ENCODE measurements at regions not wholly inside any gene's neighbourhood (a gene's known extent, or its start where the extent isn't known, plus 50 kb on each side); places are given as distances from the start of the nearest gene placed in this dataset.

GRCh38 chr18:75784390-75784789, 356.9 kb upstream of the SMIM21 start:
- no peak for TF ChIP-seq CTCF (IDR thresholded peaks at IDR 0.05)
- no peak for TF ChIP-seq POLR2A (IDR thresholded peaks at IDR 0.05)
